ENCODE measurements at regions not wholly inside any gene's neighbourhood (a gene's known extent, or its start where the extent isn't known, plus 50 kb on each side); places are given as distances from the start of the nearest gene placed in this dataset.
A peak's percentile ranks its signal among the peaks of the same experiment; 100 is the strongest.

GRCh38 chr5:7040111-7040510, 326.9 kb downstream of the TENT4A start:
- Histone ChIP-seq H3K27me3 (replicated peaks; ENCODE audit: insufficient read depth) (no peaks in the 10 kb centered on the region), H3K36me3 (no peaks in the 10 kb centered on the region), H3K4me1 (replicated peaks) (no peaks in the 10 kb centered on the region), H3K27ac (no peak overlapping the region), H3K9me3 (no peaks in the 10 kb centered on the region), H3K4me3 (no peak overlapping the region)
- 89% methylated on average over 2 of the region's 2 CpGs for WGBS
- no peak for DNase-seq (ENCODE audit: low spot score)
- TF ChIP-seq POLR2A (IDR thresholded peaks at IDR 0.05) (no peak), POLR2AphosphoS5 (IDR thresholded peaks at IDR 0.05) (no peak), CTCF (IDR thresholded peaks at IDR 0.05) (no peak)
- intact Hi-C loops (cut with DNase I): no loop called here

GRCh38 chr5:7043797-7044196, 330.6 kb downstream of the TENT4A start:
- Histone ChIP-seq H3K36me3 (no peaks in the 10 kb centered on the region), H3K9me3 (no peaks in the 10 kb centered on the region), H3K4me3 (no peak overlapping the region), H3K4me1 (replicated peaks) (no peaks in the 10 kb centered on the region), H3K27me3 (replicated peaks; ENCODE audit: insufficient read depth) (no peaks in the 10 kb centered on the region), H3K27ac (no peak overlapping the region)
- no peak for TF ChIP-seq CTCF (IDR thresholded peaks at IDR 0.05)
- intact Hi-C loops (cut with DNase I): no loop called here
- WGBS: 84% methylated on average over 6 of the region's 6 CpGs
- no peak for DNase-seq (ENCODE audit: low spot score)

- WGBS: 62% methylated on average over 7 of the region's 7 CpGs
- intact Hi-C loops (cut with DNase I): no loop called here
- Histone ChIP-seq H3K4me1 (replicated peaks) (no peaks in the 10 kb centered on the region), H3K27me3 (replicated peaks; ENCODE audit: insufficient read depth) (no peaks in the 10 kb centered on the region), H3K27ac (no peak overlapping the region), H3K36me3 (no peaks in the 10 kb centered on the region), H3K9me3 (no peaks in the 10 kb centered on the region), H3K4me3 (no peak overlapping the region)
- DNase-seq (ENCODE audit: low spot score): peak; percentile 49
- TF ChIP-seq POLR2A (IDR thresholded peaks at IDR 0.05) (no peak), POLR2AphosphoS5 (IDR thresholded peaks at IDR 0.05) (peak; percentile 61)
Observed at GRCh38 chr5:7047511-7048261, 334.5 kb downstream of the TENT4A start.

- no peaks in the 10 kb centered on the region for H3K36me3 ChIP-seq
- DNase-seq (ENCODE audit: low spot score): no peak
- intact Hi-C loops (cut with DNase I): no loop called here
- H3K27ac ChIP-seq: no peak overlapping the region
- WGBS: 89% methylated on average over 1 of the region's 1 CpG
- no peaks in the 10 kb centered on the region for H3K27me3 ChIP-seq (replicated peaks; ENCODE audit: insufficient read depth)
- H3K4me1 ChIP-seq (replicated peaks): no peaks in the 10 kb centered on the region
- TF ChIP-seq POLR2A (IDR thresholded peaks at IDR 0.05) (no peak), POLR2AphosphoS5 (IDR thresholded peaks at IDR 0.05) (no peak), CTCF (IDR thresholded peaks at IDR 0.05) (no peak)
- H3K4me3 ChIP-seq: no peak overlapping the region
- no peaks in the 10 kb centered on the region for H3K9me3 ChIP-seq
Observed at GRCh38 chr5:7050986-7051385, 337.8 kb downstream of the TENT4A start.

- no peaks in the 10 kb centered on the region for H3K36me3 ChIP-seq
- intact Hi-C loops (cut with DNase I): no loop called here
- no peak overlapping the region for H3K4me3 ChIP-seq
- no peaks in the 10 kb centered on the region for H3K9me3 ChIP-seq
- DNase-seq (ENCODE audit: low spot score): no peak
- no peak for TF ChIP-seq POLR2AphosphoS5 (IDR thresholded peaks at IDR 0.05)
- TF ChIP-seq CTCF (IDR thresholded peaks at IDR 0.05): no peak
- TF ChIP-seq POLR2A (IDR thresholded peaks at IDR 0.05): no peak
- no peaks in the 10 kb centered on the region for H3K4me1 ChIP-seq (replicated peaks)
- H3K27me3 ChIP-seq (replicated peaks; ENCODE audit: insufficient read depth): no peaks in the 10 kb centered on the region
- H3K27ac ChIP-seq: no peak overlapping the region
Observed at GRCh38 chr5:7053125-7053524, 339.9 kb downstream of the TENT4A start.

Measured in prostate gland (tissue), 2 donors.